IMR-90 (cell line): ENCODE measurements at regions not wholly inside any gene's neighbourhood (a gene's known extent, or its start where the extent isn't known, plus 50 kb on each side); places are given as distances from the start of the nearest gene placed in this dataset.

ENCODE experiments used
- ATAC-seq: fragments of 200-7000 bp; cut with Tn5 transposase; 2 replicates; pipeline ENCODE4 v1.9.1; 2020; ENCODE audit warnings: low read depth, mild to moderate bottlenecking, moderate library complexity
- BruUV-seq: library from RNA; stranded (reverse); fragments of 400-500 nt; replicated peaks from 2 replicates; lab custom pipeline; 2021; lab: Mats Ljungman, UMichigan
- CTCF ChIA-PET: fragments of 300-600 bp; formaldehyde crosslinking; extraction: SDS; loops from one replicate; lab custom pipeline; 2021; ENCODE audit warnings: antibody characterized with exemption; lab: Yijun Ruan, JAX
- POLR2A ChIA-PET: fragments of 300-600 bp; sonication (Branson Sonifier 250); formaldehyde crosslinking; loops from one replicate; lab custom pipeline; 2022; ENCODE audit warnings: antibody characterized with exemption; ENCODE audit not compliant: unreplicated experiment; lab: Charles Lee
- DNase-seq: peaks from one replicate; pipeline ENCODE4 v3.0.0; 2013
- H2AFZ ChIP-seq: replicated peaks from 2 replicates; pipeline ENCODE3; 2013; ENCODE audit warnings: low read length, mild to moderate bottlenecking; ENCODE audit not compliant: poor library complexity
- H2AK5ac ChIP-seq: 2 replicates; pipeline ENCODE4 v1.6.1; 2013; ENCODE audit warnings: low read depth, low read length, inconsistent platforms
- H2AK9ac ChIP-seq: replicated peaks from 2 replicates; pipeline ENCODE3; 2013; ENCODE audit warnings: mild to moderate bottlenecking, low read depth, low read length, moderate library complexity; ENCODE audit not compliant: poor library complexity
- H2BK120ac ChIP-seq: 2 replicates; pipeline ENCODE4 v1.6.1; 2013; ENCODE audit warnings: low read depth, low read length, inconsistent platforms
- H2BK15ac ChIP-seq: 3 replicates; pipeline ENCODE4 v1.6.1; 2013; ENCODE audit warnings: low read depth, low read length, inconsistent platforms
- H2BK20ac ChIP-seq: 2 replicates; pipeline ENCODE4 v1.6.1; 2013; ENCODE audit warnings: low read depth, mild to moderate bottlenecking, inconsistent platforms, low read length, moderate library complexity
- H2BK5ac ChIP-seq: 2 replicates; pipeline ENCODE4 v1.6.1; 2013; ENCODE audit warnings: mild to moderate bottlenecking, low read depth, low read length, inconsistent platforms; ENCODE audit not compliant: poor library complexity, severe bottlenecking
- H3K14ac ChIP-seq: replicated peaks from 2 replicates; pipeline ENCODE4 v1.6.1; 2013; ENCODE audit warnings: low read depth, low read length, inconsistent platforms
- H3K18ac ChIP-seq: 2 replicates; pipeline ENCODE4 v1.6.1; 2013; ENCODE audit warnings: low read depth, low read length, control low read depth
- H3K23ac ChIP-seq: 2 replicates; pipeline ENCODE4 v1.6.1; 2013; ENCODE audit warnings: low read depth, low read length, inconsistent platforms
- H3K27ac ChIP-seq: 2 replicates; pipeline ENCODE4 v1.5.1; 2013; ENCODE audit warnings: mild to moderate bottlenecking, control low read depth, low read length; ENCODE audit not compliant: insufficient read depth
- H3K27me3 ChIP-seq: 2 replicates; pipeline ENCODE4 v1.6.1; 2013; ENCODE audit warnings: low read length; ENCODE audit not compliant: control insufficient read depth, insufficient read depth
- H3K36me3 ChIP-seq: 2 replicates; pipeline ENCODE4 v1.6.1; 2013; ENCODE audit warnings: low read length, mixed read lengths; ENCODE audit not compliant: control insufficient read depth, insufficient read depth
- H3K4ac ChIP-seq: 2 replicates; pipeline ENCODE4 v1.6.1; 2013; ENCODE audit warnings: low read depth, low read length, inconsistent platforms
- H3K4me1 ChIP-seq: 2 replicates; pipeline ENCODE4 v1.6.1; 2013; ENCODE audit warnings: low read length, mixed read lengths; ENCODE audit not compliant: control insufficient read depth, insufficient read depth
- H3K4me2 ChIP-seq: 2 replicates; pipeline ENCODE4 v1.6.1; 2013; ENCODE audit warnings: low read depth, mild to moderate bottlenecking, control low read depth, low read length, moderate library complexity
- H3K4me3 ChIP-seq: 2 replicates; pipeline ENCODE4 v1.5.1; 2013; ENCODE audit warnings: low read depth, mild to moderate bottlenecking, control low read depth, low read length, moderate library complexity; ENCODE audit not compliant: insufficient read depth
- H3K56ac ChIP-seq: 2 replicates; pipeline ENCODE4 v1.6.1; 2013; ENCODE audit warnings: low read length, inconsistent platforms; ENCODE audit not compliant: insufficient read depth; ENCODE audit errors: extremely low read depth
- H3K79me1 ChIP-seq, 2 experiments: 2 replicates each; pipeline ENCODE4 v1.6.1; 2013; ENCODE audit warnings: low read length in 2 of 2, inconsistent platforms in 1 of 2, low read depth in 1 of 2
- H3K9ac ChIP-seq: 2 replicates; pipeline ENCODE4 v1.6.1; 2013; ENCODE audit warnings: low read depth, low read length, control low read depth
- H3K9me1 ChIP-seq: 2 replicates; pipeline ENCODE4 v1.6.1; 2013; ENCODE audit warnings: low read length, inconsistent platforms; ENCODE audit not compliant: insufficient read depth
- H3K9me3 ChIP-seq: 2 replicates; pipeline ENCODE4 v1.6.1; 2013; ENCODE audit warnings: low read length; ENCODE audit not compliant: control insufficient read depth, insufficient read depth
- H4K20me1 ChIP-seq: 2 replicates; pipeline ENCODE4 v1.6.1; 2013; ENCODE audit warnings: low read length, inconsistent platforms; ENCODE audit not compliant: insufficient read depth
- H4K5ac ChIP-seq: 2 replicates; pipeline ENCODE4 v1.6.1; 2013; ENCODE audit warnings: mild to moderate bottlenecking, low read depth, low read length, control low read depth
- H4K8ac ChIP-seq, 2 experiments: 2 replicates each; pipeline ENCODE4 v1.6.1; 2013; ENCODE audit warnings: low read depth in 2 of 2, low read length in 2 of 2, control low read depth in 1 of 2, inconsistent platforms in 1 of 2
- H4K91ac ChIP-seq: 2 replicates; pipeline ENCODE4 v1.6.1; 2013; ENCODE audit warnings: low read depth, low read length, inconsistent platforms; ENCODE audit not compliant: insufficient read depth
- BHLHE40 ChIP-seq: fragments of 150-350 bp; IDR thresholded peaks from 2 replicates; pipeline ENCODE4 v1.6.1; 2016; ENCODE audit warnings: mild to moderate bottlenecking, low read depth, low read length
- CHD1 ChIP-seq: IDR thresholded peaks from 2 replicates; pipeline ENCODE4 v1.6.1; 2012; ENCODE audit warnings: low read depth, low read length, improper control_type of control experiment
- FOS ChIP-seq: fragments of 150-350 bp; IDR thresholded peaks from 2 replicates; pipeline ENCODE4 v1.6.1; 2016; ENCODE audit warnings: low read depth, low read length
- NFE2L2 ChIP-seq: fragments of 150-350 bp; IDR thresholded peaks from 2 replicates; pipeline ENCODE4 v1.6.1; 2016; ENCODE audit warnings: low read depth, mild to moderate bottlenecking, low read length
- RAD21 ChIP-seq: IDR thresholded peaks from 2 replicates; pipeline ENCODE4 v1.6.1; 2012; ENCODE audit warnings: low read length, improper control_type of control experiment
- RFX5 ChIP-seq: IDR thresholded peaks from 2 replicates; pipeline ENCODE4 v1.8.0; 2012; ENCODE audit warnings: low read depth, mild to moderate bottlenecking, low read length, moderate library complexity
- whole genome bisulfite sequencing, 2 experiments: methylation state at CpG; one replicate each; pipeline versions ENCODE4 v1.1.5 to v1.1.7; 2013; ENCODE audit warnings: missing lambda C conversion rate in 2 of 2; ENCODE audit not compliant: insufficient read length in 1 of 2; ENCODE audit errors: extremely low coverage in 2 of 2; 5-methylcytosine and 5-hydroxymethylcytosine counted together
- dilution Hi-C: fragments of 300-500 bp; cut with HindIII; formaldehyde crosslinking; loops from one replicate; pipeline ENCODE4 v1.14.3; 2018; ENCODE audit warnings: low sequenced_read_pairs; ENCODE audit not compliant: unreplicated experiment
- in situ Hi-C: fragments of 300-500 bp; cut with MboI; formaldehyde crosslinking; loops from 3 replicates; pipeline ENCODE4 v1.14.3; 2019; ENCODE audit warnings: low sequenced_read_pairs, inconsistent platforms, mixed read lengths
- intact Hi-C: fragments of 100-400 bp; cut with micrococcal nuclease; formaldehyde crosslinking; loops from 2 replicates; pipeline ENCODE4 v1.10.0; 2022

GRCh38 chr3:80113331-80113730, 345.5 kb upstream of the ROBO1 start:
- no CpG with 5 or more reads among the region's 1 CpG for WGBS, 2 experiments

More at GRCh38 chr3:80113331-80113730, 345.5 kb upstream of the ROBO1 start:
- H3K14ac ChIP-seq: no peak overlapping the region
- H3K27me3 ChIP-seq: no peaks in the 10 kb centered on the region
- TF ChIP-seq RFX5 (no peak), FOS (no peak), CHD1 (no peak), RAD21 (no peak), BHLHE40 (no peak), NFE2L2 (no peak)
- no peak overlapping the region for H3K9ac ChIP-seq
- H3K4me1 ChIP-seq: no peaks in the 10 kb centered on the region
- DNase-seq: no peak
- no peaks in the 10 kb centered on the region for H3K79me1 ChIP-seq
- no peak overlapping the region for H2AK9ac ChIP-seq
- H3K27ac ChIP-seq: no peak overlapping the region
- no peak overlapping the region for H2BK20ac ChIP-seq
- CTCF ChIA-PET: no interaction called here
- ATAC-seq: no peak
- H2BK120ac ChIP-seq: no peak overlapping the region
- in situ Hi-C loops (no loop called here), dilution Hi-C loops (no loop called here), intact Hi-C loops (no loop called here)
- no peak overlapping the region for H3K4ac ChIP-seq
- no peak overlapping the region for H3K4me3 ChIP-seq
- H4K91ac ChIP-seq: no peak overlapping the region
- no peak overlapping the region for H2AFZ ChIP-seq
- H4K5ac ChIP-seq: no peak overlapping the region
- no peak overlapping the region for H3K23ac ChIP-seq
- no peak overlapping the region for H2AK5ac ChIP-seq
- no peak overlapping the region for H4K8ac ChIP-seq
- H3K4me2 ChIP-seq: no peak overlapping the region
- POLR2A ChIA-PET: no interaction called here
- no TSS peak for BruUV-seq
- H3K9me1 ChIP-seq: no peaks in the 10 kb centered on the region
- H3K56ac ChIP-seq: no peak overlapping the region
- H4K20me1 ChIP-seq: no peaks in the 10 kb centered on the region
- H3K18ac ChIP-seq: no peak overlapping the region
- no peaks in the 10 kb centered on the region for H3K36me3 ChIP-seq
- H2BK15ac ChIP-seq: no peak overlapping the region
- no peaks in the 10 kb centered on the region for H3K9me3 ChIP-seq
- no peak overlapping the region for H2BK5ac ChIP-seq
